ENCODE measurements at regions not wholly inside any gene's neighbourhood (a gene's known extent, or its start where the extent isn't known, plus 50 kb on each side); places are given as distances from the start of the nearest gene placed in this dataset.

DNA sequence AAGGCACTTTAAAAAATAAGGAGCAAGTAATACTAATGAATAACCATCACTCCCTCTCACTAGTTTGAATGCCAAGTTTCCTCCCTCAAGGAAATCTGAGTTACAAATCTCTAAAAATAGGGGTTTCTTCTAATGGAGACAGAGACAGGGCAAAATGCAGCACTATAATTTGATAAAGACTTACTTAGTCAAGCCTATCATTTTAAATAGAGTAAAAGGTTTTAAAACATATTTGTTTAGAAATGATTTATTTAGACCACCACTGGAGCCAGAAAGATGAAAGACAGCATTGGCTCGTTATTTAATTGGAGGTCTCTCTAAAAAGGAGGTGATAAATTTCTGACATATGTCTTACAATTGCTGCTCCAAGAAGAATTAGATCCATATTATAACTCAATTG lies 228.7 kb downstream of the TLE1 start:
- 6% methylated on average over 1 of the region's 1 CpG for WGBS (ENCODE audit: low lambda C conversion rate)
- no peaks in the 10 kb centered on the region for H3K36me3 ChIP-seq (replicated peaks in 1 of 2; ENCODE audit: control insufficient read depth in 1 of 2, insufficient read depth in 2 of 2, low read length in 2 of 2)
- no TSS peak for BruUV-seq (replicated peaks)
- no peaks in the 10 kb centered on the region for H3K79me2 ChIP-seq (ENCODE audit: insufficient read depth, low read length)
- no peak overlapping the region for H3K4me3 ChIP-seq (replicated peaks in 1 of 3; ENCODE audit: insufficient read depth in 1 of 3, low read depth in 2 of 3, low read length in 3 of 3)
- H3K9ac ChIP-seq (ENCODE audit: insufficient read depth, low read depth, low read length), result no peak overlapping the region
- no peaks in the 10 kb centered on the region for H4K20me1 ChIP-seq (ENCODE audit: insufficient read depth, low read length)
- H2AFZ ChIP-seq (ENCODE audit: low read length), result no peak overlapping the region
- H3K27me3 ChIP-seq (ENCODE audit: control insufficient read depth in 1 of 2, insufficient read depth in 2 of 2, low read length in 2 of 2), result peaks cover 0 to 2% of the 10 kb centered on the region in 2 experiments; a peak in 1 of 5 replicates
- in situ Hi-C loops (cut with HindIII; ENCODE audit: extremely low pct_ligation_motif_present, low pct_unique_long_range_greater_than_20kb), result no loop called here
- CTCF ChIA-PET (ENCODE audit: low intra/inter-chr PET ratio, low total read pairs), result no interaction called here
- intact Hi-C loops (cut with micrococcal nuclease; ENCODE audit: unreplicated experiment), result no loop called here
- no peaks in the 10 kb centered on the region for H3K9me3 ChIP-seq (ENCODE audit: low read length)
- H3K4me1 ChIP-seq (ENCODE audit: insufficient read depth, low read length), result no peaks in the 10 kb centered on the region
- TF ChIP-seq ZNF331 (CRISPR knock-in tag; IDR thresholded peaks at IDR 0.05), result no peak
- TF ChIP-seq RAD51 (IDR thresholded peaks at IDR 0.05; ENCODE audit: borderline replicate concordance), result no peak
- TF ChIP-seq NCOA2 (CRISPR knock-in tag; IDR thresholded peaks at IDR 0.05), result no peak
- TF ChIP-seq ZNF83 (CRISPR knock-in tag; IDR thresholded peaks at IDR 0.05; ENCODE audit: borderline replicate concordance), result no peak
- TF ChIP-seq SP1 (IDR thresholded peaks at IDR 0.05), result no peak
- TF ChIP-seq SP1 (CRISPR knock-in tag; IDR thresholded peaks at IDR 0.05), result no peak
- TF ChIP-seq, protein P1, sequence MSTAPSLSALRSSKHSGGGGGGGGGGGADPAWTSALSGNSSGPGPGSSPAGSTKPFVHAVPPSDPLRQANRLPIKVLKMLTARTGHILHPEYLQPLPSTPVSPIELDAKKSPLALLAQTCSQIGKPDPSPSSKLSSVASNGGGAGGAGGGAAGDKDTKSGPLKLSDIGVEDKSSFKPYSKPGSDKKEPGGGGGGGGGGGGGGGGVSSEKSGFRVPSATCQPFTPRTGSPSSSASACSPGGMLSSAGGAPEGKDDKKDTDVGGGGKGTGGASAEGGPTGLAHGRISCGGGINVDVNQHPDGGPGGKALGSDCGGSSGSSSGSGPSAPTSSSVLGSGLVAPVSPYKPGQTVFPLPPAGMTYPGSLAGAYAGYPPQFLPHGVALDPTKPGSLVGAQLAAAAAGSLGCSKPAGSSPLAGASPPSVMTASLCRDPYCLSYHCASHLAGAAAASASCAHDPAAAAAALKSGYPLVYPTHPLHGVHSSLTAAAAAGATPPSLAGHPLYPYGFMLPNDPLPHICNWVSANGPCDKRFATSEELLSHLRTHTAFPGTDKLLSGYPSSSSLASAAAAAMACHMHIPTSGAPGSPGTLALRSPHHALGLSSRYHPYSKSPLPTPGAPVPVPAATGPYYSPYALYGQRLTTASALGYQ (CRISPR knock-in tag; IDR thresholded peaks at IDR 0.05), result no peak
- no peak for TF ChIP-seq NR3C1 (CRISPR knock-in tag; IDR thresholded peaks at IDR 0.05)
- TF ChIP-seq, protein P2, sequence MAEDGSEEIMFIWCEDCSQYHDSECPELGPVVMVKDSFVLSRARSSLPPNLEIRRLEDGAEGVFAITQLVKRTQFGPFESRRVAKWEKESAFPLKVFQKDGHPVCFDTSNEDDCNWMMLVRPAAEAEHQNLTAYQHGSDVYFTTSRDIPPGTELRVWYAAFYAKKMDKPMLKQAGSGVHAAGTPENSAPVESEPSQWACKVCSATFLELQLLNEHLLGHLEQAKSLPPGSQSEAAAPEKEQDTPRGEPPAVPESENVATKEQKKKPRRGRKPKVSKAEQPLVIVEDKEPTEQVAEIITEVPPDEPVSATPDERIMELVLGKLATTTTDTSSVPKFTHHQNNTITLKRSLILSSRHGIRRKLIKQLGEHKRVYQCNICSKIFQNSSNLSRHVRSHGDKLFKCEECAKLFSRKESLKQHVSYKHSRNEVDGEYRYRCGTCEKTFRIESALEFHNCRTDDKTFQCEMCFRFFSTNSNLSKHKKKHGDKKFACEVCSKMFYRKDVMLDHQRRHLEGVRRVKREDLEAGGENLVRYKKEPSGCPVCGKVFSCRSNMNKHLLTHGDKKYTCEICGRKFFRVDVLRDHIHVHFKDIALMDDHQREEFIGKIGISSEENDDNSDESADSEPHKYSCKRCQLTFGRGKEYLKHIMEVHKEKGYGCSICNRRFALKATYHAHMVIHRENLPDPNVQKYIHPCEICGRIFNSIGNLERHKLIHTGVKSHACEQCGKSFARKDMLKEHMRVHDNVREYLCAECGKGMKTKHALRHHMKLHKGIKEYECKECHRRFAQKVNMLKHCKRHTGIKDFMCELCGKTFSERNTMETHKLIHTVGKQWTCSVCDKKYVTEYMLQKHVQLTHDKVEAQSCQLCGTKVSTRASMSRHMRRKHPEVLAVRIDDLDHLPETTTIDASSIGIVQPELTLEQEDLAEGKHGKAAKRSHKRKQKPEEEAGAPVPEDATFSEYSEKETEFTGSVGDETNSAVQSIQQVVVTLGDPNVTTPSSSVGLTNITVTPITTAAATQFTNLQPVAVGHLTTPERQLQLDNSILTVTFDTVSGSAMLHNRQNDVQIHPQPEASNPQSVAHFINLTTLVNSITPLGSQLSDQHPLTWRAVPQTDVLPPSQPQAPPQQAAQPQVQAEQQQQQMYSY (CRISPR knock-in tag; IDR thresholded peaks at IDR 0.05), result no peak
- TF ChIP-seq GZF1 (CRISPR knock-in tag; IDR thresholded peaks at IDR 0.05), result no peak
- TF ChIP-seq ZFP82 (CRISPR knock-in tag; IDR thresholded peaks at IDR 0.05; ENCODE audit: borderline replicate concordance), result no peak
- no peak for TF ChIP-seq NR2F2 (IDR thresholded peaks at IDR 0.05; ENCODE audit: borderline replicate concordance, low read depth)
- no peak for TF ChIP-seq GABPB1 (CRISPR knock-in tag; IDR thresholded peaks at IDR 0.05)
- ATAC-seq (no peak), FAIRE-seq (no peak), DNase-seq (ENCODE audit: low spot score) (no peak)
- POLR2A ChIA-PET, result no interaction called here
- no peak overlapping the region for H3K4me2 ChIP-seq (ENCODE audit: low read depth, low read length)
- no peak overlapping the region for H3K27ac ChIP-seq (ENCODE audit: extremely low read length, insufficient read depth, low read length)
